Lower leg skin (tissue), 4 donors: ENCODE measurements at regions not wholly inside any gene's neighbourhood (a gene's known extent, or its start where the extent isn't known, plus 50 kb on each side); places are given as distances from the start of the nearest gene placed in this dataset.
A peak's percentile ranks its signal among the peaks of the same experiment; 100 is the strongest.

ENCODE experiments used
- DNase-seq, 2 donors: peaks; one replicate each; pipeline ENCODE4 v3.0.0-alpha.2; 2019; ENCODE audit warnings: low spot score in 2 of 2
- H3K4me3 ChIP-seq: fragments of 200-600 bp; sonication (generic); 2 replicates; pipeline ENCODE4 v1.5.1; 2017; ENCODE audit warnings: mild to moderate bottlenecking, low read depth; ENCODE audit not compliant: poor library complexity, severe bottlenecking
- CTCF ChIP-seq, 3 donors: fragments of 450-650 bp; IDR thresholded peaks; one replicate each; pipeline ENCODE4 v1.5.1; 2016; ENCODE audit warnings: antibody characterized with exemption in 3 of 3, mild to moderate bottlenecking in 3 of 3, moderate library complexity in 2 of 3
- POLR2A ChIP-seq, 2 donors: fragments of 450-650 bp; IDR thresholded peaks; one replicate each; pipeline ENCODE4 v1.6.1; 2016 to 2017; ENCODE audit warnings: antibody characterized with exemption in 2 of 2, mild to moderate bottlenecking in 1 of 2, moderate library complexity in 1 of 2
- WGBS, 2 donors: methylation state at CpG; one replicate each; pipeline ENCODE4 v1.1.5; 2018; 5-methylcytosine and 5-hydroxymethylcytosine counted together
- intact Hi-C: fragments of 100-400 bp; cut with DNase I; formaldehyde crosslinking; loops from one replicate; pipeline ENCODE4 v1.15.0; 2023; ENCODE audit warnings: low total_unique reads

- DNase-seq = no peak
- WGBS, 2 donors = 70 to 73% methylated on average over 8 to 10 of the region's 10 CpGs
- H3K4me3 ChIP-seq = no peak overlapping the region
- intact Hi-C loops = no loop called here
- TF ChIP-seq POLR2A (IDR thresholded peaks at IDR 0.05) (no peak), CTCF (IDR thresholded peaks at IDR 0.05) (no peak)
Measured at GRCh38 chr6:170179616-170180324, 111.1 kb downstream of the DLL1 start.

GRCh38 chr6:170178561-170179477 is 112.1 kb downstream of the DLL1 start:
- no peak for TF ChIP-seq POLR2A (IDR thresholded peaks at IDR 0.05)
- no peak for TF ChIP-seq CTCF (IDR thresholded peaks at IDR 0.05)
- DNase-seq = peak; percentile 85 to 92
- intact Hi-C loops = no loop called here
- 45 to 52% methylated on average over 30 of the region's 30 CpGs for WGBS, 2 donors
- no peak overlapping the region for H3K4me3 ChIP-seq

- H3K4me3 ChIP-seq = no peak overlapping the region
- peak; percentile 16 to 85 for DNase-seq
- intact Hi-C loops = no loop called here
- no peak for TF ChIP-seq POLR2A (IDR thresholded peaks at IDR 0.05)
- TF ChIP-seq CTCF (IDR thresholded peaks at IDR 0.05) = no peak
- WGBS, 2 donors = 87 to 89% methylated on average over 25 to 26 of the region's 26 CpGs
Measured at GRCh38 chr6:170177772-170178560, 112.9 kb downstream of the DLL1 start.

GRCh38 chr6:170176898-170177771 is 113.7 kb downstream of the DLL1 start:
- H3K4me3 ChIP-seq = no peak overlapping the region
- intact Hi-C loops = no loop called here

More at GRCh38 chr6:170176898-170177771, 113.7 kb downstream of the DLL1 start:
- DNase-seq = peak; percentile 14 to 82
- TF ChIP-seq CTCF (IDR thresholded peaks at IDR 0.05) (no peak), POLR2A (IDR thresholded peaks at IDR 0.05) (no peak)
- WGBS, 2 donors = 87 to 94% methylated on average over 44 of the region's 61 CpGs
